HepG2 (cell line): ENCODE measurements at regions not wholly inside any gene's neighbourhood (a gene's known extent, or its start where the extent isn't known, plus 50 kb on each side); places are given as distances from the start of the nearest gene placed in this dataset.

Source experiments
- BRF2 ChIP-seq: sonication (generic); formaldehyde crosslinking; IDR thresholded peaks from 2 replicates; pipeline ENCODE4 v1.8.1; 2022; ENCODE audit warnings: mild to moderate bottlenecking, missing genetic modification reagents
- CHCHD3 ChIP-seq: sonication (generic); formaldehyde crosslinking; IDR thresholded peaks from 2 replicates; pipeline ENCODE4 v1.8.0; 2022; ENCODE audit warnings: mild to moderate bottlenecking, missing genetic modification reagents, moderate library complexity
- GTF2F1 ChIP-seq: fragments of 150-350 bp; IDR thresholded peaks from 2 replicates; pipeline ENCODE4 v1.6.1; 2014; ENCODE audit warnings: low read length
- HOXA3 ChIP-seq: sonication (generic); formaldehyde crosslinking; IDR thresholded peaks from 2 replicates; pipeline ENCODE4 v1.5.0; 2020; ENCODE audit warnings: missing genetic modification reagents
- JDP2 ChIP-seq: sonication (generic); formaldehyde crosslinking; IDR thresholded peaks from 2 replicates; pipeline ENCODE4 v1.8.1; 2022; ENCODE audit warnings: missing genetic modification reagents, borderline replicate concordance
- KAT2B ChIP-seq: fragments of 150-350 bp; IDR thresholded peaks from 2 replicates; pipeline ENCODE4 v1.6.1; 2014; ENCODE audit warnings: low read depth, low read length, borderline replicate concordance
- MYNN ChIP-seq: sonication (generic); formaldehyde crosslinking; IDR thresholded peaks from 2 replicates; pipeline ENCODE4 v1.4.0; 2020; ENCODE audit warnings: mild to moderate bottlenecking, low read depth, missing genetic modification reagents
- PAXIP1 ChIP-seq: sonication (generic); formaldehyde crosslinking; conservative IDR thresholded peaks from 2 replicates; pipeline ENCODE4 v1.4.0; 2020; ENCODE audit warnings: mild to moderate bottlenecking, missing genetic modification reagents, moderate library complexity
- SNAPC4 ChIP-seq: sonication (generic); formaldehyde crosslinking; IDR thresholded peaks from 2 replicates; pipeline ENCODE4 v1.4.0; 2020; ENCODE audit warnings: mild to moderate bottlenecking, missing genetic modification reagents
- THYN1 ChIP-seq: sonication (generic); formaldehyde crosslinking; IDR thresholded peaks from 2 replicates; pipeline ENCODE4 v1.8.1; 2023; ENCODE audit warnings: low read depth, mild to moderate bottlenecking, moderate library complexity, missing genetic modification reagents, borderline replicate concordance
- ZBTB20 ChIP-seq: sonication (generic); formaldehyde crosslinking; IDR thresholded peaks from 2 replicates; pipeline ENCODE4 v1.8.1; 2023; ENCODE audit warnings: missing genetic modification reagents, low read depth, mild to moderate bottlenecking, borderline replicate concordance
- ZBTB42 ChIP-seq: sonication (generic); formaldehyde crosslinking; IDR thresholded peaks from 2 replicates; pipeline ENCODE4 v1.5.0; 2020; ENCODE audit warnings: mild to moderate bottlenecking, missing genetic modification reagents
- ZC3H13 ChIP-seq: sonication (generic); formaldehyde crosslinking; IDR thresholded peaks from 2 replicates; pipeline ENCODE4 v1.8.1; 2023; ENCODE audit warnings: mild to moderate bottlenecking, missing genetic modification reagents, moderate library complexity
- ZNF232 ChIP-seq: sonication (generic); formaldehyde crosslinking; IDR thresholded peaks from 2 replicates; pipeline ENCODE4 v1.4.0; 2020; ENCODE audit warnings: missing genetic modification reagents, borderline replicate concordance
- ZNF562 ChIP-seq: sonication (generic); formaldehyde crosslinking; IDR thresholded peaks from 2 replicates; pipeline ENCODE4 v1.8.0; 2022; ENCODE audit warnings: missing genetic modification reagents, borderline replicate concordance
- ZNF770 ChIP-seq: sonication (generic); formaldehyde crosslinking; IDR thresholded peaks from 2 replicates; pipeline ENCODE4 v1.5.0; 2020; ENCODE audit warnings: mild to moderate bottlenecking, missing genetic modification reagents
- ZNF777 ChIP-seq: sonication (generic); formaldehyde crosslinking; IDR thresholded peaks from 2 replicates; pipeline ENCODE4 v1.4.0; 2020; ENCODE audit warnings: missing genetic modification reagents
- ZNF788 ChIP-seq: sonication (generic); formaldehyde crosslinking; IDR thresholded peaks from 2 replicates; pipeline ENCODE4 v1.5.0; 2020; ENCODE audit warnings: mild to moderate bottlenecking, missing genetic modification reagents, borderline replicate concordance

GRCh38 chr12:16939871-16940306 is 333.9 kb upstream of the LMO3 start (continued):
- TF ChIP-seq PAXIP1 (CRISPR knock-in tag) (no peak), THYN1 (CRISPR knock-in tag) (no peak), KAT2B (no peak), JDP2 (CRISPR knock-in tag) (no peak), MYNN (no peak), ZNF777 (CRISPR knock-in tag) (no peak), ZNF562 (CRISPR knock-in tag) (no peak), ZNF788 (CRISPR knock-in tag) (no peak), BRF2 (CRISPR knock-in tag) (no peak), ZBTB42 (CRISPR knock-in tag) (no peak), ZC3H13 (CRISPR knock-in tag) (no peak), HOXA3 (no peak), ZNF770 (CRISPR knock-in tag) (no peak), GTF2F1 (no peak), SNAPC4 (CRISPR knock-in tag) (no peak), ZBTB20 (CRISPR knock-in tag) (no peak), ZNF232 (CRISPR knock-in tag) (no peak), CHCHD3 (CRISPR knock-in tag) (no peak)
